K562 (cell line): ENCODE measurements at regions not wholly inside any gene's neighbourhood (a gene's known extent, or its start where the extent isn't known, plus 50 kb on each side); places are given as distances from the start of the nearest gene placed in this dataset.

Experiments
- ATAC-seq: fragments of 200-7000 bp; cut with Tn5 transposase; 3 replicates; pipeline ENCODE4 v1.9.1; 2020; ENCODE audit warnings: moderate library complexity
- BruUV-seq: library from RNA; stranded (reverse); fragments of 400-500 nt; replicated peaks from 2 replicates; lab custom pipeline; 2021; lab: Mats Ljungman, UMichigan
- CTCF ChIA-PET: fragments of 300-600 bp; formaldehyde crosslinking; extraction: SDS; loops from one replicate; lab custom pipeline; 2021; ENCODE audit warnings: low intra/inter-chr PET ratio; lab: Yijun Ruan, JAX
- POLR2A ChIA-PET: fragments of 300-600, 350-650 bp; sonication (Branson Sonifier 250); formaldehyde crosslinking; extraction: SDS; loops from one replicate; lab custom pipeline; 2021; ENCODE audit warnings: antibody characterized with exemption, inconsistent platforms; lab: Yijun Ruan, JAX
- DNase-seq, 4 experiments: peaks; one replicate each; pipeline versions ENCODE4 v3.0.0 to v3.0.0-alpha.2; 2011 to 2018; ENCODE audit warnings: low spot score in 3 of 4, mixed read lengths in 3 of 4; ENCODE audit errors: extremely low read depth in 1 of 4
- FAIRE-seq: peaks from 2 replicates; lab custom pipeline; 2011; peaks lifted over from hg19 to GRCh38; lab: Jason Lieb, UNC
- H2AFZ ChIP-seq: 2 replicates; pipeline ENCODE4 v1.6.0; 2011; ENCODE audit warnings: low read depth, low read length, control low read depth, inconsistent platforms
- H3K27ac ChIP-seq: fragments of 200-600 bp; 3 replicates; pipeline ENCODE4 v1.8.0; 2011; ENCODE audit warnings: low read depth, mild to moderate bottlenecking, control low read depth, inconsistent platforms, low read length, moderate library complexity, mixed read lengths; ENCODE audit errors: extremely low read depth
- H3K27me3 ChIP-seq, 2 experiments: fragments of 300-600 bp in 1 of 2; 2 replicates in 1 of 2; 3 replicates in 1 of 2; pipeline versions ENCODE4 v1.6.0 to v1.8.0; 2011; ENCODE audit warnings: inconsistent platforms in 2 of 2, low read length in 2 of 2, mild to moderate bottlenecking in 1 of 2, mixed read lengths in 1 of 2, moderate library complexity in 1 of 2; ENCODE audit not compliant: control insufficient read depth in 2 of 2, insufficient read depth in 2 of 2
- H3K36me3 ChIP-seq: fragments of 300-600 bp; 3 replicates; pipeline ENCODE4 v1.8.0; 2011; ENCODE audit warnings: mild to moderate bottlenecking, low read length, inconsistent platforms; ENCODE audit not compliant: control insufficient read depth, insufficient read depth
- H3K4me1 ChIP-seq, 2 experiments: fragments of 200-600 bp in 1 of 2; replicated peaks in 1 of 2; 2 replicates in 1 of 2; 3 replicates in 1 of 2; pipeline versions ENCODE4 v1.5.1 to v1.8.0; 2011; ENCODE audit warnings: inconsistent platforms in 2 of 2, low read length in 2 of 2, mild to moderate bottlenecking in 1 of 2, mixed read lengths in 1 of 2, moderate library complexity in 1 of 2; ENCODE audit not compliant: control insufficient read depth in 2 of 2, insufficient read depth in 2 of 2
- H3K4me2 ChIP-seq: 2 replicates; pipeline ENCODE4 v1.6.1; 2011; ENCODE audit warnings: low read length, control low read depth, inconsistent platforms, mixed read lengths; ENCODE audit not compliant: insufficient read depth
- H3K4me3 ChIP-seq: fragments of 200-600 bp; sonication (generic), shearing (Covaris generic); 2 replicates; pipeline ENCODE4 v1.5.1; 2016; ENCODE audit warnings: control low read depth, inconsistent platforms
- H3K79me2 ChIP-seq: fragments of 200-600 bp; 3 replicates; pipeline ENCODE4 v1.8.0; 2011; ENCODE audit warnings: low read length, inconsistent platforms; ENCODE audit not compliant: control insufficient read depth, insufficient read depth
- H3K9ac ChIP-seq, 2 experiments: 2 replicates each; pipeline versions ENCODE4 v1.6.0 to v1.6.1; 2011; ENCODE audit warnings: low read depth in 2 of 2, low read length in 2 of 2, control low read depth in 1 of 2, inconsistent platforms in 1 of 2, mild to moderate bottlenecking in 1 of 2, mixed read lengths in 1 of 2; ENCODE audit not compliant: insufficient read depth in 1 of 2
- H3K9me1 ChIP-seq: one replicate; pipeline ENCODE4 v1.6.0; 2011; ENCODE audit warnings: inconsistent platforms, mild to moderate bottlenecking, low read length, moderate library complexity; ENCODE audit not compliant: control insufficient read depth, insufficient read depth
- H3K9me3 ChIP-seq: replicated peaks from 2 replicates; pipeline ENCODE4 v1.5.1; 2011; ENCODE audit warnings: low read depth, low read length, inconsistent platforms; ENCODE audit not compliant: control insufficient read depth, insufficient read depth
- H4K20me1 ChIP-seq: replicated peaks from 2 replicates; pipeline ENCODE4 v1.6.1; 2011; ENCODE audit warnings: low read length, inconsistent platforms, mixed read lengths; ENCODE audit not compliant: control insufficient read depth, insufficient read depth
- CBX1 ChIP-seq: sonication (generic); IDR thresholded peaks from 2 replicates; pipeline ENCODE4 v1.6.1; 2016; ENCODE audit warnings: antibody characterized with exemption, low read depth, mild to moderate bottlenecking
- CEBPB ChIP-seq: fragments of 450-650 bp; IDR thresholded peaks from 2 replicates; pipeline ENCODE4 v1.6.1; 2016; ENCODE audit warnings: missing genetic modification characterization, missing compliant biosample characterization
- GTF2B ChIP-seq: IDR thresholded peaks from 2 replicates; pipeline ENCODE4 v1.6.1; 2011; ENCODE audit not compliant: insufficient read length; ENCODE audit errors: extremely low read depth
- MCM7 ChIP-seq, 2 experiments: fragments of 450-650 bp; IDR thresholded peaks; 2 replicates each; pipeline ENCODE4 v1.6.1; 2016 to 2018
- THRAP3 ChIP-seq: fragments of 450-650 bp; IDR thresholded peaks from 2 replicates; pipeline ENCODE4 v1.6.1; 2016; ENCODE audit warnings: mild to moderate bottlenecking, inconsistent platforms, borderline replicate concordance
- ZBTB12 ChIP-seq: fragments of 250-450 bp; sonication (Bioruptor Pico); IDR thresholded peaks from 2 replicates; pipeline ENCODE4 v1.4.0; 2020
- ZNF740 ChIP-seq, 3 experiments: fragments of 200-800 bp in 1 of 3; sonication (Bioruptor generic) in 1 of 3; sonication (generic) in 1 of 3; formaldehyde crosslinking in 1 of 3; IDR thresholded peaks; 2 replicates each; pipeline versions ENCODE4 v1.6.1 to v1.8.0; 2016 to 2022; ENCODE audit warnings: mild to moderate bottlenecking in 2 of 3, missing compliant biosample characterization in 2 of 3, missing genetic modification characterization in 2 of 3, missing genetic modification reagents in 1 of 3
- WGBS: fragments of 100-300 bp; shearing (Covaris generic); methylation state at CpG from one replicate; pipeline ENCODE4 v1.1.6; 2016; ENCODE audit warnings: low coverage, mixed read lengths; ENCODE audit not compliant: insufficient coverage; ENCODE audit errors: missing lambda C conversion rate; 5-methylcytosine and 5-hydroxymethylcytosine counted together
- in situ Hi-C: fragments of 300-500 bp; cut with MboI; formaldehyde crosslinking; loops from 4 replicates; pipeline ENCODE4 v1.15.0; 2018; ENCODE audit warnings: inconsistent platforms, mixed read lengths
- intact Hi-C: fragments of 100-400 bp; cut with micrococcal nuclease; formaldehyde crosslinking; loops from 2 replicates; pipeline ENCODE4 v1.14.2; 2022

DNA sequence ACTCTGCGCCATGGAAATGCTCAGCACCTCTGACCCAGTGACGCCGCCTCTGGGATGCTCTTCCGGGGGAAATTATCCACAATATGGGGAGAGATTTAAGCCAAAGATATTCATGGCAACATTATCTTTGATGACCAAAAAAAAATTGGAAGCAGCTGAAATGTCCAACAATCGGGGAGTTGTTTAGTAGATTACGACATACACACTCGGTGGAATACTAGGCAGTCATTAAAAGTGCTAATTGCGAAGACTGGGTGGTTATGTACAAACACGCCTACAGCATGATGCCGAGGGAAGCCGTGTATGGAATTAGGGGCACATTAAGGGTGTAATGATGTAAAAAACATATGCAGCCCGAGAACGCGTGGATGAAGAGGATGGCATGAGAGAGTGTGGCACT, 75.2 kb downstream of the UNCX start:
- Histone ChIP-seq H3K79me2 (no peaks in the 10 kb centered on the region), H3K36me3 (no peaks in the 10 kb centered on the region), H3K9me1 (peaks cover 3% of the 10 kb centered on the region), H3K27ac (no peak overlapping the region), H3K9me3 (no peaks in the 10 kb centered on the region), H2AFZ (no peak overlapping the region), H3K9ac (no peak overlapping the region), H4K20me1 (no peaks in the 10 kb centered on the region), H3K4me3 (no peak overlapping the region), H3K27me3 (peaks cover 5 to 33% of the 10 kb centered on the region in 2 experiments; a peak in 4 of 5 replicates), H3K4me1 (no peaks in the 10 kb centered on the region), H3K4me2 (no peak overlapping the region)
- in situ Hi-C loops = no loop called here
- CTCF ChIA-PET = no interaction called here
- TF ChIP-seq ZNF740 (CRISPR knock-in tag; IDR thresholded peaks at IDR 0.05) (no peak), ZNF740 (tag; IDR thresholded peaks at IDR 0.05) (no peak), GTF2B (no peak), CEBPB (peak; percentile 38; the same call in 1 of the 2 replicates)
- 5% methylated on average over 14 of the region's 14 CpGs for WGBS
- BruUV-seq = no TSS peak
- intact Hi-C loops = no loop called here
- ATAC-seq (no peak), FAIRE-seq (no peak), DNase-seq (no peak)
- POLR2A ChIA-PET = no interaction called here

DNA sequence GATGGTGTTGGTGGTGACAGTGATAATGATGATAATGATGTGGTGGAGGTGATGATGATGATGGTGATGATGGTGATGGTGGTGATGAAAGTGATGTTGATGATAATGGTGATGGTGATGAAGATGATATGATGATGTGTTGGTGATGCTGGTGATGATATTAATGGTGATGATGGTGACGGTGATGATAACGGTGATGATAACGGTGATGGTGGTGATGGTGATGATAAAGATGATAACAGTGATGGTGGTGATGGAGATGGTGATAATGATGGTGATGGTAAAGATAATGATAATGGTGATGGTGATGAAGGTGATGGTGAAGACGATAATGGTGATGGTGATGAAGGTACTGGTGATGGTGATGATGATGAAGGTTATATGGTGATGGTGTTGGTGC, 76.6 kb downstream of the UNCX start:
- no TSS peak for BruUV-seq
- ChIA-PET POLR2A (no interaction called here), CTCF (no interaction called here)
- in situ Hi-C loops = no loop called here
- Histone ChIP-seq H3K36me3 (no peaks in the 10 kb centered on the region), H4K20me1 (no peaks in the 10 kb centered on the region), H3K9me3 (no peaks in the 10 kb centered on the region), H3K4me3 (no peak overlapping the region), H3K4me2 (no peak overlapping the region), H2AFZ (no peak overlapping the region), H3K9me1 (peaks cover 3% of the 10 kb centered on the region), H3K27ac (no peak overlapping the region), H3K9ac (no peak overlapping the region), H3K79me2 (no peaks in the 10 kb centered on the region), H3K27me3 (peaks cover 7 to 44% of the 10 kb centered on the region in 2 experiments; a peak in 4 of 5 replicates), H3K4me1 (peaks cover 0 to 3% of the 10 kb centered on the region in 2 experiments; a peak in 1 of 5 replicates)
- ATAC-seq = no peak
- 2% methylated on average over 4 of the region's 4 CpGs for whole genome bisulfite sequencing
- DNase-seq = no peak
- no peak for FAIRE-seq
- intact Hi-C loops = no loop called here
- TF ChIP-seq CBX1 = no peak
- TF ChIP-seq THRAP3 = no peak
- TF ChIP-seq ZBTB12 (CRISPR knock-in tag) = no peak
- TF ChIP-seq MCM7 (IDR thresholded peaks at IDR 0.05) = no peak
